Ishikawa (cell line): ENCODE measurements at regions not wholly inside any gene's neighbourhood (a gene's known extent, or its start where the extent isn't known, plus 50 kb on each side); places are given as distances from the start of the nearest gene placed in this dataset.

Source experiments
- CEBPB ChIP-seq: IDR thresholded peaks from 2 replicates; pipeline ENCODE4 v1.6.1; 2012
- CREB1 ChIP-seq: IDR thresholded peaks from 2 replicates; pipeline ENCODE4 v1.6.1; 2012; ENCODE audit warnings: low read depth
- EGR1 ChIP-seq: IDR thresholded peaks from 2 replicates; pipeline ENCODE4 v1.6.1; 2012
- EP300 ChIP-seq: IDR thresholded peaks from 2 replicates; pipeline ENCODE4 v1.6.1; 2012; ENCODE audit warnings: borderline replicate concordance
- FOXM1 ChIP-seq: IDR thresholded peaks from 2 replicates; pipeline ENCODE4 v1.6.1; 2012; ENCODE audit warnings: low read depth, borderline replicate concordance
- NFIC ChIP-seq: IDR thresholded peaks from 2 replicates; pipeline ENCODE4 v1.6.1; 2012
- RAD21 ChIP-seq: IDR thresholded peaks from 2 replicates; pipeline ENCODE4 v1.6.1; 2012; ENCODE audit warnings: low read depth
- TAF1 ChIP-seq: IDR thresholded peaks from 2 replicates; pipeline ENCODE4 v1.6.1; 2012; ENCODE audit warnings: low read depth, mild to moderate bottlenecking
- TCF12 ChIP-seq: IDR thresholded peaks from 2 replicates; pipeline ENCODE4 v1.6.1; 2012; ENCODE audit warnings: low read depth
- TEAD4 ChIP-seq: IDR thresholded peaks from 2 replicates; pipeline ENCODE4 v1.6.1; 2012
- YY1 ChIP-seq: IDR thresholded peaks from 2 replicates; pipeline ENCODE4 v1.6.1; 2012; ENCODE audit warnings: low read depth
- ZBTB7A ChIP-seq: IDR thresholded peaks from 2 replicates; pipeline ENCODE4 v1.6.1; 2012; ENCODE audit warnings: low read depth
- TF ChIP-seq, protein P1 (sequence below): IDR thresholded peaks from 2 replicates; pipeline ENCODE4 v1.6.1; 2012; ENCODE audit warnings: low read depth, mild to moderate bottlenecking
- TF ChIP-seq, protein P2 (sequence below): IDR thresholded peaks from 2 replicates; pipeline ENCODE4 v1.6.1; 2012
- TF ChIP-seq, protein P3 (sequence below): IDR thresholded peaks from 2 replicates; pipeline ENCODE4 v1.6.1; 2012

DNA sequence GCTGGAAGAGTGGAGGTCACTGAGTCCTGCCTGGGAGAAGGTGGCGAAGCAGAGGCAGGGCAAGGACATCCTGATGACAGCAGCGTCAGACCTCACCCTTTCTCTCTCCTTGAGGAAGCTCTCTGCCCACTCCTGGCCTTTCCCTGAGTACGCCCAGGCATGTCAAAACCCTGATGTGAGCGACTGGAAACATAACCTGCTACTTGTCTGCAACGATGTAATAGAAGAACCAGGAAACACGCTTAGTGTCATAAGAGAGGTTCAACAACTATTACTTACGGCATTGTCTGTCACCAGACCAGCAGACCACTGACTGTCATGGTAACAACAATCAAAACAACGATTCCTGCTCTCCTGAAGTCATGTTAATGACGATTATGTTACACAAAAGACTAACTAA is 152.4 kb downstream of the ACTL7B start:
- TF ChIP-seq RAD21: no peak
- TF ChIP-seq CREB1: no peak
- TF ChIP-seq TEAD4: no peak
- no peak for TF ChIP-seq FOXM1
- TF ChIP-seq ZBTB7A: no peak
- TF ChIP-seq, protein P1, sequence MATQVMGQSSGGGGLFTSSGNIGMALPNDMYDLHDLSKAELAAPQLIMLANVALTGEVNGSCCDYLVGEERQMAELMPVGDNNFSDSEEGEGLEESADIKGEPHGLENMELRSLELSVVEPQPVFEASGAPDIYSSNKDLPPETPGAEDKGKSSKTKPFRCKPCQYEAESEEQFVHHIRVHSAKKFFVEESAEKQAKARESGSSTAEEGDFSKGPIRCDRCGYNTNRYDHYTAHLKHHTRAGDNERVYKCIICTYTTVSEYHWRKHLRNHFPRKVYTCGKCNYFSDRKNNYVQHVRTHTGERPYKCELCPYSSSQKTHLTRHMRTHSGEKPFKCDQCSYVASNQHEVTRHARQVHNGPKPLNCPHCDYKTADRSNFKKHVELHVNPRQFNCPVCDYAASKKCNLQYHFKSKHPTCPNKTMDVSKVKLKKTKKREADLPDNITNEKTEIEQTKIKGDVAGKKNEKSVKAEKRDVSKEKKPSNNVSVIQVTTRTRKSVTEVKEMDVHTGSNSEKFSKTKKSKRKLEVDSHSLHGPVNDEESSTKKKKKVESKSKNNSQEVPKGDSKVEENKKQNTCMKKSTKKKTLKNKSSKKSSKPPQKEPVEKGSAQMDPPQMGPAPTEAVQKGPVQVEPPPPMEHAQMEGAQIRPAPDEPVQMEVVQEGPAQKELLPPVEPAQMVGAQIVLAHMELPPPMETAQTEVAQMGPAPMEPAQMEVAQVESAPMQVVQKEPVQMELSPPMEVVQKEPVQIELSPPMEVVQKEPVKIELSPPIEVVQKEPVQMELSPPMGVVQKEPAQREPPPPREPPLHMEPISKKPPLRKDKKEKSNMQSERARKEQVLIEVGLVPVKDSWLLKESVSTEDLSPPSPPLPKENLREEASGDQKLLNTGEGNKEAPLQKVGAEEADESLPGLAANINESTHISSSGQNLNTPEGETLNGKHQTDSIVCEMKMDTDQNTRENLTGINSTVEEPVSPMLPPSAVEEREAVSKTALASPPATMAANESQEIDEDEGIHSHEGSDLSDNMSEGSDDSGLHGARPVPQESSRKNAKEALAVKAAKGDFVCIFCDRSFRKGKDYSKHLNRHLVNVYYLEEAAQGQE: no peak

DNA sequence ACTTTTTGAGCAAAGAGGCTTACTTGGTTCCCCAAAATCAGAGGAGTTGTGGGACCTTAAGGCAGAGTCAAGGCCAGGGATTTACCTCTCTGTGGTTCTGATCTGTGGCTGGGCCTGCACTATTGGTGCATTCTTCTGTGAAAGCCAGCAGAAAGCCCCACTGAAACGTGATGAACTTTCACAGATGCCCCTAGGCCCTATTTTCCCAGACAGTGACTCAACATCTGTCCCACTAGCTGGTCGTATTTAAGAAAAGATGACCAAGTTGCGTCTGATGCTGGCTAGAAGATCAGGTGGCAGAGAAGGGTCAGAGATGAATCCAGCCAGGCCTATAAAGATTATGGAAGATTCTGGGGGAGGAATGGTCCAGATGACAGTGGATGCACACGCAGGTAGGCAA is 153.1 kb downstream of the ACTL7B start:
- TF ChIP-seq, protein P2, sequence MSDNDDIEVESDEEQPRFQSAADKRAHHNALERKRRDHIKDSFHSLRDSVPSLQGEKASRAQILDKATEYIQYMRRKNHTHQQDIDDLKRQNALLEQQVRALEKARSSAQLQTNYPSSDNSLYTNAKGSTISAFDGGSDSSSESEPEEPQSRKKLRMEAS: no peak
- no peak for TF ChIP-seq EP300
- no peak for TF ChIP-seq YY1
- TF ChIP-seq, protein P3, sequence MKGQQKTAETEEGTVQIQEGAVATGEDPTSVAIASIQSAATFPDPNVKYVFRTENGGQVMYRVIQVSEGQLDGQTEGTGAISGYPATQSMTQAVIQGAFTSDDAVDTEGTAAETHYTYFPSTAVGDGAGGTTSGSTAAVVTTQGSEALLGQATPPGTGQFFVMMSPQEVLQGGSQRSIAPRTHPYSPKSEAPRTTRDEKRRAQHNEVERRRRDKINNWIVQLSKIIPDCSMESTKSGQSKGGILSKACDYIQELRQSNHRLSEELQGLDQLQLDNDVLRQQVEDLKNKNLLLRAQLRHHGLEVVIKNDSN: no peak
- TF ChIP-seq FOXM1: no peak
- TF ChIP-seq CREB1: no peak
- TF ChIP-seq NFIC: no peak
- no peak for TF ChIP-seq TAF1
- no peak for TF ChIP-seq TEAD4
- TF ChIP-seq CEBPB: no peak
- no peak for TF ChIP-seq ZBTB7A
- TF ChIP-seq TCF12: no peak
- TF ChIP-seq EGR1: no peak
- TF ChIP-seq RAD21: no peak

DNA sequence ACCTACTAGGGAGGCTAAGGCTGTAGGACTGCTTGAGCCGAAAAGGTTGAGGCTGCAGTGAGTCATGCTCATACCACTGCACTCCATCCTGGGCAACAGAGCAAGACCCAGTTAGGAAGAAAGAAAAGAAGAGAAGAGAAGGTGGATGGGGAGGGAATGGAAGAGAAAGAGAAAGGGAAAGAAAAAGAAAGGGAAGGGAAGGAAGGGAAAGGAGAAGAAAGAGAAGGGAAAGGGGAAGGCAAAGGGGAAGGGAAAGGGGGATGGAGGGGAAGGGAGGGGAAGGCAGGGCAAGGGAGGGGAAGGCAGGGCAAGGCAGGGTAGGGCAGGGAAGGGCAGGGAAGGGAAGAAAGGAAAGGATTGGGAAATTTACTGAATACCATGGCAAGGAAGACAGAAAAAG is 157.0 kb downstream of the ACTL7B start:
- TF ChIP-seq TCF12 (no peak), EP300 (no peak), RAD21 (no peak), TAF1 (no peak), CREB1 (no peak), ZBTB7A (no peak)
- TF ChIP-seq, protein P2: no peak

DNA sequence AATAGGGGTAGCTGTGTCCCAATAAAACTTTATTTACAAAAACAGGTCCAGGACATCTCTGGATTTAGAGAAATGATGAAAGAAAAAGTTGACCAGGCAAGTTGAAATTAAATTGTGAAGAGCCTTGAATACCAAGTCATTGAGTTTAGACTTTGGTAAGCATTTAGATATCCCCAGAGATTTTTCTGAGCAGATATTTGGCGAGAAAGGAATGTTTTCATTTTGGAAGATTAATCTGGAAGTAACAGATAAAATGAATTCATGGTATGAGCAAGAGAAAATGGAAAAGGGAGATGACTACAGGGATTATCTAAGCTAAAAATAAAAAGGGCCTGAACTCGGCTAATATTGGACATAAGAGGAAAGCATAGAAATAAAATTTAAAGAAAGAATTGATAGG is 157.6 kb downstream of the ACTL7B start:
- no peak for TF ChIP-seq TAF1
- TF ChIP-seq EGR1: no peak
- no peak for TF ChIP-seq TEAD4
- no peak for TF ChIP-seq YY1
- TF ChIP-seq, protein P2: no peak

DNA sequence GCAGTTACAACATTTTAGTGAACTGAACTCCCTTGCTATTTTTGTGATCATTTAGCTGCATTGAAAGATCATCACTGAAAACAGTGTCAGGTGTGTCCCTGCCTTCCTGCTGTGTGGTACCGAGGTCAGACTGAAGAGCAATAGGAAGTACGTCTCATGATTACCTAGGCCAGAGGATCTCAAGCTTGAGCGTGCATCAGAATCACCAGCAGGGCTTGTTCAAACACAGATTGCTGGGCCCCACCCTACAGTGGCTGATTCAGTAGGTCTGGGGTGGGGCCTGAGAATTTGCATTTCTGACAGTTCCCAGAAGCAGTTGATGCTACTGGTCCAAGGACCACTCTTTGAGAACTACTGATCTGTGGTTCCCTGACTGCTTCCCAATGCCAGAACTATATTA is 159.6 kb downstream of the ACTL7B start:
- TF ChIP-seq, protein P2: no peak
- TF ChIP-seq CEBPB (no peak), ZBTB7A (no peak), YY1 (no peak), TCF12 (no peak), NFIC (no peak), TEAD4 (no peak), EP300 (no peak), EGR1 (no peak), TAF1 (no peak), CREB1 (no peak), RAD21 (no peak), FOXM1 (no peak)
- TF ChIP-seq, protein P3: no peak
- TF ChIP-seq, protein P1: no peak

DNA sequence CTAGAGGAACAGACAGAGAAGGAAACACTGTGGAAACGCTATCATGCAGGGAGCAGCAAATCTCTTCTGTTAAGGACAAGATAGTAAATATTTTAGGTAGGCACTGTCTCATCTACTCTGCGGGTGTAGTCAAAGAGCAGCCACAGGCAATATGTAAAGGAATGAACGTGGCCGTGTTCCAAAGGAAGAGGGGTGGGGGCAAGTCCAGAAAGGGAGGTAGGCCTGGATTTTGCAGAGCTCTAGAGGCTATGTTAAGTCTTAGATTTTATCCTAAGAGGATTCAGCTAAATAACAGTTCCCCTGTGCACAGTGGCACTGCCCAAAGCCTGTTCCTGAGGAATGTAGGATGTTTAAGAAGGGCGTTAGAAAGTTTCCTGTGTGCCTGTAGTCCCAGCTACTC is 161.6 kb downstream of the ACTL7B start:
- TF ChIP-seq TCF12: no peak
- TF ChIP-seq TEAD4: no peak
- TF ChIP-seq FOXM1: no peak
- no peak for TF ChIP-seq NFIC
- no peak for TF ChIP-seq CREB1
- no peak for TF ChIP-seq TAF1
- no peak for TF ChIP-seq EP300
